Smooth muscle cell (in vitro differentiated cells): ENCODE measurements at regions not wholly inside any gene's neighbourhood (a gene's known extent, or its start where the extent isn't known, plus 50 kb on each side); places are given as distances from the start of the nearest gene placed in this dataset.
"Not testable (repeated sequence)": the region's sequence is repeated elsewhere in the genome, so short reads cannot be mapped to it uniquely, and the experiment has no call there.

ENCODE experiments used
- DNase-seq: peaks from one replicate; lab custom pipeline; 2025; ENCODE audit not compliant: unreplicated experiment; lab: John Stamatoyannopoulos, UW
- H2AFZ ChIP-seq: fragments of 200-600 bp; sonication (generic); 2 replicates; pipeline ENCODE4 v1.6.0; 2016; ENCODE audit warnings: antibody characterized with exemption, low read depth, mild to moderate bottlenecking
- H3F3A ChIP-seq: fragments of 200-600 bp; sonication (generic); 2 replicates; pipeline ENCODE4 v1.6.0; 2017; ENCODE audit warnings: antibody characterized with exemption, low read depth
- H3K27ac ChIP-seq: fragments of 200-600 bp; sonication (generic); 2 replicates; pipeline ENCODE4 v1.5.1; 2016; ENCODE audit warnings: low read depth, mild to moderate bottlenecking
- H3K27me3 ChIP-seq: fragments of 200-600 bp; sonication (generic); 2 replicates; pipeline ENCODE4 v1.6.1; 2016; ENCODE audit warnings: low read depth, mild to moderate bottlenecking
- H3K36me3 ChIP-seq: fragments of 200-600 bp; sonication (generic); 2 replicates; pipeline ENCODE4 v1.5.1; 2016; ENCODE audit warnings: low read depth
- H3K4me1 ChIP-seq: fragments of 200-600 bp; sonication (generic); 2 replicates; pipeline ENCODE4 v1.5.1; 2016; ENCODE audit warnings: low read depth
- H3K4me2 ChIP-seq: fragments of 200-600 bp; sonication (generic); 2 replicates; pipeline ENCODE4 v1.6.0; 2016; ENCODE audit warnings: mild to moderate bottlenecking
- H3K4me3 ChIP-seq: fragments of 200-600 bp; sonication (generic); 2 replicates; pipeline ENCODE4 v1.5.1; 2016; ENCODE audit warnings: mild to moderate bottlenecking
- H3K79me2 ChIP-seq: fragments of 200-600 bp; sonication (generic); 2 replicates; pipeline ENCODE4 v1.6.0; 2016; ENCODE audit warnings: low read depth, mild to moderate bottlenecking
- H3K9ac ChIP-seq: fragments of 200-600 bp; sonication (generic); 2 replicates; pipeline ENCODE4 v1.6.0; 2016; ENCODE audit warnings: low read depth
- H3K9me3 ChIP-seq: fragments of 200-600 bp; sonication (generic); replicated peaks from 2 replicates; pipeline ENCODE4 v1.5.1; 2016; ENCODE audit warnings: low read depth
- H4K20me1 ChIP-seq: fragments of 200-600 bp; sonication (generic); 2 replicates; pipeline ENCODE4 v1.6.0; 2016; ENCODE audit warnings: low read depth
- CTCF ChIP-seq: fragments of 200-600 bp; sonication (generic); IDR thresholded peaks from 2 replicates; pipeline ENCODE4 v1.5.1; 2017; ENCODE audit warnings: borderline replicate concordance, mild to moderate bottlenecking, antibody characterized with exemption; ENCODE audit not compliant: insufficient read depth, poor library complexity, severe bottlenecking
- WGBS: methylation state at CpG from one replicate; pipeline ENCODE4 v1.1.7; 2016; ENCODE audit warnings: low lambda C conversion rate; 5-methylcytosine and 5-hydroxymethylcytosine counted together

- H3K36me3 ChIP-seq: no peaks in the 10 kb centered on the region
- no peak overlapping the region for H3K4me3 ChIP-seq
- H3K27me3 ChIP-seq: no peaks in the 10 kb centered on the region
- H2AFZ ChIP-seq: no peak overlapping the region
- TF ChIP-seq CTCF: no peak
- no peak overlapping the region for H3K9ac ChIP-seq
- DNase-seq: no peak
- no peaks in the 10 kb centered on the region for H3F3A ChIP-seq
- H3K4me1 ChIP-seq: no peaks in the 10 kb centered on the region
- H3K4me2 ChIP-seq: no peak overlapping the region
- no peaks in the 10 kb centered on the region for H3K79me2 ChIP-seq
- H3K9me3 ChIP-seq: no peaks in the 10 kb centered on the region
- H4K20me1 ChIP-seq: no peaks in the 10 kb centered on the region
- H3K27ac ChIP-seq: no peak overlapping the region
- 84% methylated on average over 18 of the region's 18 CpGs for WGBS
These were observed 682.4 kb downstream of the KCNJ18 start for GRCh38 chr17:22374741-22375140.

GRCh38 chr17:22376747-22377146 lies 684.4 kb downstream of the KCNJ18 start:
- not testable (repeated sequence) for H3K9ac ChIP-seq, H3F3A ChIP-seq, H3K4me2 ChIP-seq, H3K27me3 ChIP-seq, H2AFZ ChIP-seq, H3K27ac ChIP-seq, H3K9me3 ChIP-seq, DNase-seq, H3K79me2 ChIP-seq, H3K4me3 ChIP-seq, H3K36me3 ChIP-seq, H4K20me1 ChIP-seq, H3K4me1 ChIP-seq
- 97% methylated on average over 26 of the region's 41 CpGs for WGBS

DNA sequence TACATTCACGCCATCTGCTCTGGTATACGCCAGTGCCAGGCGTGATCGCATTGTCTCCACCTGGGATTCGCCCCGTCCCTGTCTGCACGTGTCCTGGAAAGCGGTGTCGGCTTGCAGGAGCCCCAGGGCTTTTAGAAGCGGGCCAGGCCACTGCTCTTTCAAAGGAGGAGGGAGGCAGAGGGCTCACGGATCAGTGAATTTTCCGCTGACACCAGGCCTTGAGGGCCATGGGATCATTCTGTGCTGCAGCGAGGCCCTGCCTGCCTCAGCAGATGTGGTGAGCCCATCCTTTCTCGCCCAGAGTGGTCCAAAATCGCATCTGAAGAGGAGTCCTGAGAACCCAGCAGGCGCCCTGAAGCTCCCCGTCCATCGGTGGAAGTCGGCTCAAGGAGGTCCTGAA lies 686.4 kb downstream of the KCNJ18 start:
- H3K36me3 ChIP-seq, H2AFZ ChIP-seq, H3K4me3 ChIP-seq, H3F3A ChIP-seq, H3K9ac ChIP-seq, H3K9me3 ChIP-seq, DNase-seq, H3K27ac ChIP-seq, H3K27me3 ChIP-seq, H4K20me1 ChIP-seq, H3K4me1 ChIP-seq, H3K4me2 ChIP-seq, H3K79me2 ChIP-seq: not testable (repeated sequence)
- WGBS: 80% methylated on average over 10 of the region's 19 CpGs

DNA sequence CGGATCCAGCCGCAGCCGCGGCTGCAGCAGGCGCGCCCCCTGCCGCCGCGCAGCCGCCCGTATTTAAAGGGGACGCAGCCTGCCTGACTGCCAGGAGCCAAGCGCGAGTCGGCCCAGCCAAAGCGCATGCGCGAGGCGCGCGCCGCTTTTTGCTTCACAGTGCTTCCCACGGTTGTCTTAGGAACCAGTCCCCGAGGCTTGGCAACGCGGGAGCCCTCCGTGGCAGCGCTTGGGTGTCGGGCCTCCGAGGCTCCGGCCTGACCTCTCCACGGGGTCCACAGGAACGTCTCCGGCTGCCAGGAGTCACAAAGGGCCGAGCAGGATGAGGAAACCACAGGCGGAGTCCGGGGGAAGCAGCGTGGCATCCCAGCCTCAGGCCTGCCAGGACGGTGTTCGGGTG lies 689.3 kb downstream of the KCNJ18 start:
- H3K27ac ChIP-seq, DNase-seq, H3K4me1 ChIP-seq, H3F3A ChIP-seq, H3K4me2 ChIP-seq, H2AFZ ChIP-seq, H3K79me2 ChIP-seq, H3K27me3 ChIP-seq, H3K9me3 ChIP-seq, H3K4me3 ChIP-seq, H4K20me1 ChIP-seq, H3K36me3 ChIP-seq, H3K9ac ChIP-seq: not testable (repeated sequence)
- no CpG with 5 or more reads among the region's 40 CpGs for WGBS

GRCh38 chr17:22383772-22384460 lies 691.6 kb downstream of the KCNJ18 start:
- H3F3A ChIP-seq, H3K27me3 ChIP-seq, DNase-seq, H3K9ac ChIP-seq, H3K36me3 ChIP-seq, H3K4me2 ChIP-seq, H3K79me2 ChIP-seq, H3K9me3 ChIP-seq, H3K4me3 ChIP-seq, H2AFZ ChIP-seq, H3K4me1 ChIP-seq, H3K27ac ChIP-seq, H4K20me1 ChIP-seq: not testable (repeated sequence)
- WGBS: no CpG with 5 or more reads among the region's 60 CpGs

- not testable (repeated sequence) for H3K4me2 ChIP-seq, H3K27ac ChIP-seq, H3K79me2 ChIP-seq, H3K4me1 ChIP-seq, H3F3A ChIP-seq, H3K9ac ChIP-seq, H3K27me3 ChIP-seq, H3K36me3 ChIP-seq, H2AFZ ChIP-seq, DNase-seq, H3K4me3 ChIP-seq, H3K9me3 ChIP-seq, H4K20me1 ChIP-seq
- WGBS: 100% methylated on average over 2 of the region's 19 CpGs
These were observed 692.1 kb downstream of the KCNJ18 start for GRCh38 chr17:22384461-22384800.

- not testable (repeated sequence) for H3K4me1 ChIP-seq, H3K4me3 ChIP-seq, H4K20me1 ChIP-seq, H3K9ac ChIP-seq, H3K27ac ChIP-seq, H3K27me3 ChIP-seq, H3K36me3 ChIP-seq, H3F3A ChIP-seq, H3K4me2 ChIP-seq, H3K79me2 ChIP-seq, H3K9me3 ChIP-seq, H2AFZ ChIP-seq, DNase-seq
- 82% methylated on average over 14 of the region's 19 CpGs for WGBS
These were observed 706.1 kb downstream of the KCNJ18 start for GRCh38 chr17:22398446-22398845.

DNA sequence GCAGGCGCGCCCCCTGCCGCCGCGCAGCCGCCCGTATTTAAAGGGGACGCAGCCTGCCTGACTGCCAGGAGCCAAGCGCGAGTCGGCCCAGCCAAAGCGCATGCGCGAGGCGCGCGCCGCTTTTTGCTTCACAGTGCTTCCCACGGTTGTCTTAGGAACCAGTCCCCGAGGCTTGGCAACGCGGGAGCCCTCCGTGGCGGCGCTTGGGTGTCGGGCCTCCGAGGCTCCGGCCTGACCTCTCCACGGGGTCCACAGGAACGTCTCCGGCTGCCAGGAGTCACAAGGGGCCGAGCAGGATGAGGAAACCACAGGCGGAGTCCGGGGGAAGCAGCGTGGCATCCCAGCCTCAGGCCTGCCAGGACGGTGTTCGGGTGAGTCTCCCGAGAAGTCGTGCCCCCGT lies 706.7 kb downstream of the KCNJ18 start:
- H3K27ac ChIP-seq, H3K9me3 ChIP-seq, H3F3A ChIP-seq, H4K20me1 ChIP-seq, H2AFZ ChIP-seq, DNase-seq, H3K79me2 ChIP-seq, H3K4me2 ChIP-seq, H3K4me3 ChIP-seq, H3K27me3 ChIP-seq, H3K9ac ChIP-seq, H3K36me3 ChIP-seq, H3K4me1 ChIP-seq: not testable (repeated sequence)
- no CpG with 5 or more reads among the region's 40 CpGs for WGBS
